Effector memory CD4-positive, alpha-beta T cell (primary cell): ENCODE measurements at regions not wholly inside any gene's neighbourhood (a gene's known extent, or its start where the extent isn't known, plus 50 kb on each side); places are given as distances from the start of the nearest gene placed in this dataset.
A peak's percentile ranks its signal among the peaks of the same experiment; 100 is the strongest.

ENCODE experiments used
- DNase-seq, 3 donors: peaks; one replicate each; pipeline ENCODE4 v3.0.0-alpha.2; 2020
- H3K27ac ChIP-seq: 2 replicates; pipeline ENCODE4 v1.7.0; 2013; ENCODE audit warnings: mild to moderate bottlenecking, low read length, moderate library complexity; ENCODE audit not compliant: insufficient read depth, poor library complexity, severe bottlenecking
- H3K27me3 ChIP-seq: replicated peaks from 2 replicates; pipeline ENCODE4 v1.7.0; 2013; ENCODE audit warnings: mild to moderate bottlenecking, low read length; ENCODE audit not compliant: insufficient read depth, control insufficient read depth, poor library complexity, severe bottlenecking
- H3K36me3 ChIP-seq: 2 replicates; pipeline ENCODE4 v1.7.0; 2013; ENCODE audit warnings: mild to moderate bottlenecking, low read length, moderate library complexity; ENCODE audit not compliant: control insufficient read depth, insufficient read depth
- H3K4me1 ChIP-seq: 2 replicates; pipeline ENCODE4 v1.7.0; 2013; ENCODE audit warnings: low read length, mild to moderate bottlenecking; ENCODE audit not compliant: control insufficient read depth, insufficient read depth, poor library complexity, severe bottlenecking
- H3K4me3 ChIP-seq: 2 replicates; pipeline ENCODE4 v1.7.0; 2013; ENCODE audit warnings: low read length, low read depth, mild to moderate bottlenecking; ENCODE audit not compliant: insufficient read depth, poor library complexity, severe bottlenecking
- H3K9me3 ChIP-seq: 2 replicates; pipeline ENCODE4 v1.7.0; 2013; ENCODE audit warnings: mild to moderate bottlenecking, low read length, moderate library complexity; ENCODE audit not compliant: control insufficient read depth

DNA sequence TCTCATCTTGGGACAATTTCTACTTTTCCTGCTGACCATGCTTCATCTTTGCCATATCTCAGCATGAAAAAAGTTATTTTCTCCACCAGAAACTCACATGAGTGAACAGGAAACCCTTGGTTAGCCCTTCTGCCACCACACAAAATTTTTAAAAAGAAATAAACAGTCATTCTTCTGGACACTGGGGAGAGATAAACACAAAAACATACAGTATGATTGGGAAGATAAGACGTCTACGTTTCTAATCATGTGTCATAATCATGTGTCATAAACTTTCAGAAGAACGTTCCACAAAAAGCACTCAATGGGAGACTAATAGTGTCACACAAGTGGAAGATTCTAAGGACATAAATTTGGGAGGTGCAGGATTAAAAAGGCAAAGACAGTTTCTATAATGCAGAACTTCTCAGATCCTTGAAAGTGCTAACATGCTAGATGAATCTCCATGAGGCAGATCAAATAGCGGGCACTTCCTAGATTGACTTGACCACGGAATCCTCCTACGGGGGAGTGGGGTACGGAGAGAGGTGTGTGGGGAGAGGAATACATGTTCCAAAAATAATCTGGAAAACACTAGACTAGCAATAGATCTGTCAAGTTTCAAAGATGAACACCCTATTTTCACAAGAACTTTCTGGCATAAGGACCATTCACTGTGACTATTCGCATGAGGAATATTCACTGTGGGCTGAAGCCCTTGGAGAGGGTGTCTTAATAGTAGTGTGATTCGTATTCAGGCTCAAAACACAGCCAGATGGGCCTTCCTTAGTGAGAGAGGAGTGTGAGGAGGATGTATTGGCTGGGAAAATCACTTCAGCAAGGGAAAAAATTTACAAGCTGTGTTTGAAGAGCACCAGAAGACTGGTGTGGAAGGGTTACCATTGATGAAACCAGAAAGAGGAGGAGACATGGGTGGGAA lies 206.7 kb downstream of the SETD4 start:
- no peak overlapping the region for H3K27ac ChIP-seq
- peaks cover 5% of the 10 kb centered on the region for H3K27me3 ChIP-seq
- no peaks in the 10 kb centered on the region for H3K4me1 ChIP-seq
- no peaks in the 10 kb centered on the region for H3K36me3 ChIP-seq
- no peaks in the 10 kb centered on the region for H3K9me3 ChIP-seq
- no peak for DNase-seq
- H3K4me3 ChIP-seq = no peak overlapping the region

DNA sequence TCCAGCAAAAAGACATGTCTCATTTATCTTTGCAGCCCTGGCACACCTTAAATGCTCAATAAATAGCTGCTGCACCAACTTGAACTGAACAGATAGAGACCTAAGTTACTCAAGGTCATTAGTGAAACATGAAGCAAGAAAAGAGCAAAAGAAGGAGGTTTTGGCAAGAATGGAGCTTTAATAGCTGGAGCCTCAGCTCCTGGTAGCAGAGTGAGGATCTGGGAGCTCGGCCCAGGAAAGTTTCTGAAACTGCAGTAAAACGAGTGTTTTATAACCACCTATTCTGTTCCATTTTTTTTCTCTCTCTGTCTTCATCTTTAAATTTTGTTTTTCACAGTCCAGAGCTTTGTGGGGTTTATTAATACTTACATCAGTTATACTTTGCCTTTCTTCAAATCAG lies 207.5 kb downstream of the SETD4 start:
- H3K4me1 ChIP-seq = no peaks in the 10 kb centered on the region
- peaks cover 6% of the 10 kb centered on the region for H3K27me3 ChIP-seq
- H3K36me3 ChIP-seq = no peaks in the 10 kb centered on the region
- DNase-seq = no peak
- H3K9me3 ChIP-seq = no peaks in the 10 kb centered on the region
- H3K4me3 ChIP-seq = no peak overlapping the region
- H3K27ac ChIP-seq = no peak overlapping the region

DNA sequence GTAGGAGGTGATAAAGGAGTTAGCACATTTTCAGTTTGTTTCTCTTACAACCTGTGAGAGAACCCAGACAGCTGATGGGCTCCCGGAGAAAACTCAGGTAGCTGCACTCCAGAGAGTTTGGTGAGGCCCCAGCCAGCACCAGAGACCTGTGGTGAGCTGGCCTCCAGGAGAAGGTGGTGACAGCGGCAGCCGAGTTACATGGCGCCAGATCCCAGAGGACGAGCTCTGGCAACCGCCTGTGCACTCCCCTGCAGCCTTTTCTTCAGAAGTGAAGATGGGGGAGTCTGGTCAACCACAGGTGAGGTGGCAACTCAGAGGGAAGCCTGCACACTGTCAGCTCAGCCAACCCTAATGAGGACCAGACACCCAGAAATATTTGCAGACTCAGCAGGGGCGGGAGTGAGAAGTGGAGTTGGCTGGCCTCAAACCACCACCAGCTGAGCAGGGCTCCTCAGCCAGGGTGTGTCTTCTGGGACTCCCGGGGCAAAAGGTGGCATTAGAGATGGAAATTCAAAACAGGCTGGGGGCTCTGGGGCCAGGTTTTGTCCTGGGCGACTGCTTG lies 209.7 kb downstream of the SETD4 start:
- Histone ChIP-seq H3K36me3 (no peaks in the 10 kb centered on the region), H3K27me3 (peaks cover 6% of the 10 kb centered on the region), H3K9me3 (no peaks in the 10 kb centered on the region), H3K4me1 (no peaks in the 10 kb centered on the region), H3K4me3 (no peak overlapping the region), H3K27ac (no peak overlapping the region)
- no peak for DNase-seq

DNA sequence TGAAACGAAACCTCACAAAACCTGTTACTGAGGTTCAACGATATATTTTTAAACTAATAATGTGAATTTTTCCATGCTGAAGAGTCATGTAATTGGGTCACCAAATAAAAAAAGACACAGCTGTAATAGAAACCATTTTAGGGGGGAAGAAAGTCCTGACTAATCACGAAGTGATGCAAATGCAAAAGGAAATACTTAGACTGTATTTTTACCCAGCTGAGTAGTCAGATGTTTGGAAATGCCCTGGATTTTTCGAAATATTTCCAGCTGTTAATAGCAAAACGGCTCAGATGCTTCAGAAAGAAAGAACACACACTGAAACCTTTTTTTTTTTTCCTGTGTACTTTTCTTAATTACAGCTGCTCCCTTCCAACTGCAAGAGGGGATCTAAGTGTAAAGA lies 210.3 kb downstream of the SETD4 start:
- DNase-seq = no peak
- H3K9me3 ChIP-seq = no peaks in the 10 kb centered on the region
- no peaks in the 10 kb centered on the region for H3K36me3 ChIP-seq
- no peak overlapping the region for H3K27ac ChIP-seq
- H3K27me3 ChIP-seq = peaks cover 6% of the 10 kb centered on the region
- H3K4me3 ChIP-seq = no peak overlapping the region
- H3K4me1 ChIP-seq = no peaks in the 10 kb centered on the region

DNA sequence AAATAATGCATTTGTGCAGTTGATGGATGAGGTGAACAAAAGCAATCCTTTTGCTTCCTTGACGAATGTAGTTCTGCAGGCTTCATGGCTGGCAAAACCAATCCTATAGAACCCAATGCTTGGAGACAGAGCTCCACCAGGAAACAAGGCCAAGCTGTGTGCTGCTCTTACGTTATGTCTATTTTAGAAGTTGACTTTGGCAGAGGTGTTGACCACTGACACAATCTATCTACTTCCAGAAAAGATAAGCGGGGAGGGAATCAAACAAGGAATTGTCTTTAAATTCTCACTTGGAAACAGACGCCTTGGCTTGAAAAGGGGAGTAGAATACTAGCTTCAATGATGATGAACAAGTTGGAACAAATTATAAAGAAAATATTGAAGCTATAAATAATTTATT lies 211.2 kb downstream of the SETD4 start:
- Histone ChIP-seq H3K27me3 (peaks cover 6% of the 10 kb centered on the region), H3K4me1 (no peaks in the 10 kb centered on the region), H3K27ac (no peak overlapping the region), H3K9me3 (no peaks in the 10 kb centered on the region), H3K36me3 (no peaks in the 10 kb centered on the region), H3K4me3 (no peak overlapping the region)
- DNase-seq = no peak

- Histone ChIP-seq H3K9me3 (no peaks in the 10 kb centered on the region), H3K27me3 (peaks cover 5% of the 10 kb centered on the region), H3K27ac (no peak overlapping the region), H3K4me1 (no peaks in the 10 kb centered on the region), H3K4me3 (no peak overlapping the region), H3K36me3 (no peaks in the 10 kb centered on the region)
- DNase-seq = no peak
Observed at GRCh38 chr21:35843911-35844667, 216.2 kb downstream of the SETD4 start.

- Histone ChIP-seq H3K27ac (no peak overlapping the region), H3K4me1 (no peaks in the 10 kb centered on the region), H3K36me3 (no peaks in the 10 kb centered on the region), H3K9me3 (no peaks in the 10 kb centered on the region), H3K27me3 (no peaks in the 10 kb centered on the region), H3K4me3 (no peak overlapping the region)
- DNase-seq = no peak
Observed at GRCh38 chr21:35840949-35841348, 219.4 kb downstream of the SETD4 start.

DNA sequence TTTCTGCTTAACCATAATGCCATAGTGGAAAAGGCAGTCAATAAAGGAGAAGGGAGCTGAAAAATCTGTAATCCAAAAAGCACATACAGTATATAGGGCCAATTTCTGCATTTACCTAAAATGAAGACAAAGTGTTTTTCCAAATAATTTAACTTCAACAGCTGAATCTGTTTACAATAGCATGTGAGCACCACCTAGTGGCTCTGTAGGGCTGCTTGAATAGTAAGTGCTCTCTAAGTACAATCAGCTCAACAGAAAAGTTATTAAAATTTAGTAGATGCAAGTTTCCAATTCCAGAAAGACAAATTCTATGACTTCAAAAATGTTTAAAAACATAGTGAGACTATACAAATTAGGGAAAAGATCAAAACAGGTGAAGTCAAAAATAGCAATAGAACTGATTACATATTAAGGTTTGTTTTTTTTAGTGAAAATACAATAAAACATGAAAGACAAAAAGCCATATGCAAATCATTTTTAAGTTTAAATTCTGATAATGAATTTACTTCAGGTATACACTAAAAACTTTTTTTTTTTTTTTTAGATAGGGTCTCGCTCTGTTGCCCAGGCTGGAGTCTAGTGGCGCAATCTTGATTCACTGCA lies 220.0 kb downstream of the SETD4 start:
- peak in 1 of 3 donors; percentile 21 for DNase-seq
- no peak overlapping the region for H3K27ac ChIP-seq
- H3K9me3 ChIP-seq = no peaks in the 10 kb centered on the region

GRCh38 chr21:35838987-35839763 lies 221.2 kb downstream of the SETD4 start:
- no peaks in the 10 kb centered on the region for H3K36me3 ChIP-seq
- H3K27me3 ChIP-seq = no peaks in the 10 kb centered on the region
- H3K4me1 ChIP-seq = no peaks in the 10 kb centered on the region
- no peaks in the 10 kb centered on the region for H3K9me3 ChIP-seq
- no peak for DNase-seq
- no peak overlapping the region for H3K4me3 ChIP-seq
- H3K27ac ChIP-seq = no peak overlapping the region

More for the DNA sequence above, 220.0 kb downstream of the SETD4 start:
- Histone ChIP-seq H3K4me3 (no peak overlapping the region), H3K4me1 (no peaks in the 10 kb centered on the region), H3K27me3 (no peaks in the 10 kb centered on the region), H3K36me3 (no peaks in the 10 kb centered on the region)
